ENCODE measurements at regions not wholly inside any gene's neighbourhood (a gene's known extent, or its start where the extent isn't known, plus 50 kb on each side); places are given as distances from the start of the nearest gene placed in this dataset.

DNA sequence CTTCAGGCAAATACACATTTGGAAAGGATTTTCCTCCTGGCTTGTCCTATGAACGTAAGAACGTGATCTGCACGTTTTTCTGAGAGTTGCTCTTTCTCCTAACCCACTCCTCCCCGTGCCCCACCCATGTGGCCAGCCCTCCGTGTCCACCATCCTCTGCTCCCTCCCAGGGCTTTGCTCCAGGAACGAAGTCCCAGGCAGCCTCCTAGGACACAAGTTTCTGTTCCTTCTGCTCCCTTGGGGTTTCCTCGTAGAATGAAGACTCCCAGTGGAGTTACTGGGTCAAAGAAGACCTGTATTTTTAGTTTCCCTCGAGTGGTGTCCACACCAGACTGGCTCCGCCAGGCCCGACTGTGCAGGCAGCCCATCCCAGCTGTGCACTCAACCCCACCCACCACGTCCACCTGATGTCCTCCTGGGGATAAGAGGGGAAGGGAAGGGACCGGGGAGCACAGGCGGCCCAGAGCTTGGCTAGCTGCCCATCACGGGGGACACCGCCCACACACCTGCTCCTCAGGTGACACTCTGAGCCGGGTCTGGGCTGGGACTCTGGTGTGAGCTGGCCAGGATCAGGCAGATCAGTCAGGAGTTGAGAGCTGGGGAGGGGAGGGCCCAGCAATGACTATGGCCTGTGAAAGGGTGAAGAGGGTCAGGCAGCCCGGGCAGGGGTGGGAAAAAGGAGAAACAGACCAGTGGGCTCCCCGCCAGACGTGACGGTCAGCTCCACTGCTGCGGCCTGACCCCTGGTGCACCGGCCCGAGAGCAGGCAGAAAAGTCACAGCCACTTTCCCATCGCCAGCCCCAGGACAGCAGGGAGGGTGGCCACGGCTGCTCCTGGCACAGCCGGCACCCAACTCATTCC lies 54.3 kb upstream of the PPP2R2D start:
- no peaks in the 10 kb centered on the region for H3K9me3 ChIP-seq (ENCODE audit: control insufficient read depth, insufficient read depth, low read length)
- H3K27ac ChIP-seq (ENCODE audit: low read depth, low read length), result no peak overlapping the region
- no peaks in the 10 kb centered on the region for H3K27me3 ChIP-seq (ENCODE audit: control insufficient read depth, insufficient read depth, low read length)
- no peak overlapping the region for H3K4me3 ChIP-seq (ENCODE audit: low read depth, low read length)
- no peaks in the 10 kb centered on the region for H3K36me3 ChIP-seq (ENCODE audit: control insufficient read depth, insufficient read depth, low read length)
- H3K4me1 ChIP-seq (ENCODE audit: control insufficient read depth, insufficient read depth, low read length), result no peaks in the 10 kb centered on the region
- no peak overlapping the region for H3K9ac ChIP-seq (ENCODE audit: low read depth, low read length)

GRCh38 chr10:131847241-131847783 lies 53.5 kb upstream of the PPP2R2D start:
- Histone ChIP-seq H3K9ac (ENCODE audit: low read depth, low read length) (no peak overlapping the region), H3K27me3 (ENCODE audit: control insufficient read depth, insufficient read depth, low read length) (no peaks in the 10 kb centered on the region)

DNA sequence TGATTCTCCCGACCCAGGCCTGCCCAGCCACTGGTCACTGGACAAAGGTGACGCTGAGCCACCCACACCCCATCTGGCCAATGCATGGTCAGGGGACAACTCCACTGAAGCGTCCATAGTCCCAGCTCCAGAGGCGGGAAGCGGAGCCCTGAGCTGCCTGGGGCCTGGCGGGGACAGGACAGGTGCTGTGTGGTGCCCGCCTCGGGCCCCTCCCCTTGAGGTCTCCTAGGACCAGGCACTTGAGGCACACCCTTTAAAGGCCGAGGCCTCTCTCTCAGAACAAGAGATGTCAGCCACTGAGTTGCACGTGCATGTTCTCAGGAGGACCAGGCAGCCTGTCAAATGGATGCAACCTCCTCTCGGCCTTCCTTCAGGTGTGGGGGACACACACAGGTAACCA lies 52.5 kb upstream of the PPP2R2D start:
- Histone ChIP-seq H3K27ac (ENCODE audit: low read depth, low read length) (no peak overlapping the region), H3K36me3 (ENCODE audit: control insufficient read depth, insufficient read depth, low read length) (no peaks in the 10 kb centered on the region), H3K4me3 (ENCODE audit: low read depth, low read length) (no peak overlapping the region), H3K9ac (ENCODE audit: low read depth, low read length) (no peak overlapping the region), H3K9me3 (ENCODE audit: control insufficient read depth, insufficient read depth, low read length) (no peaks in the 10 kb centered on the region), H3K27me3 (ENCODE audit: control insufficient read depth, insufficient read depth, low read length) (no peaks in the 10 kb centered on the region), H3K4me1 (ENCODE audit: control insufficient read depth, insufficient read depth, low read length) (no peaks in the 10 kb centered on the region)

More at GRCh38 chr10:131847241-131847783, 53.5 kb upstream of the PPP2R2D start:
- Histone ChIP-seq H3K9me3 (ENCODE audit: control insufficient read depth, insufficient read depth, low read length) (no peaks in the 10 kb centered on the region), H3K4me3 (ENCODE audit: low read depth, low read length) (no peak overlapping the region), H3K4me1 (ENCODE audit: control insufficient read depth, insufficient read depth, low read length) (no peaks in the 10 kb centered on the region), H3K27ac (ENCODE audit: low read depth, low read length) (no peak overlapping the region), H3K36me3 (ENCODE audit: control insufficient read depth, insufficient read depth, low read length) (no peaks in the 10 kb centered on the region)

DNA sequence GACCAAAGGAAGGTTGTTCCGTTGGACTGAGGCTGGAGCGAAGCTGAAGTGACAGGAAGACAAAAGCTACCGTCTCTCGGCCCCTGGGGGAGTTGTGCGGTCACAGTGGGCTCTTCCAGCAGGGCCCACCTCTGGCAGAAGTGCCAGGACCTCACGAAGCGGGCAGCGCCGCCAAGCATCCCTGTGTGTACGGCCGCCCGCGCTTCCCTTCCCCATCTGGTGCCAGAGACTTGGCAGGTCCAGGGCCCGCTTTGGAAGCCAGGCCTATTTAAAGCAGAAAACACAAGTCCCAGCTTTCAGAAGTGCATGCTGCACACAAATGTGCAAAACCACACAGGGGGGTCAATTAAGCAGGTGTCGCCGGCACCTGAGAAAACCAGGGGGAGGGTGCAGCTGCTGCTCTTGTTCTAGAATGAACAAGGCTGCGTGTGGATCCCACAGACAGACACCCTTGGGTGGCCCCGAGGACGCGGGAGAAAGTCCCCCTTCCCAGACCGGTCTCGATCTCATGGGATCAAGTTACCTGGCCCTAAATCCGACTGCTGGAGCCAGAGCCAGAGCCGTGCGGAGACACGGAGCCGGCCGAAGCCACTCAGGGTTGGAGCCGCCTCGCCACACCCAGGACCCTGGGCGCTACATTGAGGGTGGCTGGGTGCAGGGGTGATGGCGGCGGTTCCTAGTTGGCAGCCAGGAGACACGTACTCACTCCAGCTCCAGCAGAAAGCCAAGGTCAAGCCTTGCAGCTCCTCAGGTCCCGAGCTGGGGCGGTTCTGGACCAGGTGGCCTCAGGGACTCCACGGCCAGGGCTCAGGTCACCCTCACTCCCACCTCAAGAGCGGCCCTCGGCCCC lies 51.8 kb upstream of the PPP2R2D start:
- H3K4me1 ChIP-seq (ENCODE audit: control insufficient read depth, insufficient read depth, low read length), result no peaks in the 10 kb centered on the region

GRCh38 chr10:131849591-131850382 lies 51.0 kb upstream of the PPP2R2D start:
- H3K27me3 ChIP-seq (ENCODE audit: control insufficient read depth, insufficient read depth, low read length), result no peaks in the 10 kb centered on the region
- no peaks in the 10 kb centered on the region for H3K36me3 ChIP-seq (ENCODE audit: control insufficient read depth, insufficient read depth, low read length)
- no peak overlapping the region for H3K27ac ChIP-seq (ENCODE audit: low read depth, low read length)
- no peak overlapping the region for H3K9ac ChIP-seq (ENCODE audit: low read depth, low read length)
- H3K4me3 ChIP-seq (ENCODE audit: low read depth, low read length), result no peak overlapping the region
- H3K4me1 ChIP-seq (ENCODE audit: control insufficient read depth, insufficient read depth, low read length), result no peaks in the 10 kb centered on the region
- no peaks in the 10 kb centered on the region for H3K9me3 ChIP-seq (ENCODE audit: control insufficient read depth, insufficient read depth, low read length)

More for the DNA sequence above, 51.8 kb upstream of the PPP2R2D start:
- Histone ChIP-seq H3K9ac (ENCODE audit: low read depth, low read length) (no peak overlapping the region), H3K36me3 (ENCODE audit: control insufficient read depth, insufficient read depth, low read length) (no peaks in the 10 kb centered on the region), H3K27me3 (ENCODE audit: control insufficient read depth, insufficient read depth, low read length) (no peaks in the 10 kb centered on the region), H3K4me3 (ENCODE audit: low read depth, low read length) (no peak overlapping the region), H3K9me3 (ENCODE audit: control insufficient read depth, insufficient read depth, low read length) (no peaks in the 10 kb centered on the region), H3K27ac (ENCODE audit: low read depth, low read length) (no peak overlapping the region)

- Histone ChIP-seq H3K9me3 (ENCODE audit: control insufficient read depth, insufficient read depth, low read length) (no peaks in the 10 kb centered on the region), H3K27ac (ENCODE audit: low read depth, low read length) (no peak overlapping the region), H3K4me3 (ENCODE audit: low read depth, low read length) (no peak overlapping the region)
Observed at GRCh38 chr10:131850383-131850870, 50.4 kb upstream of the PPP2R2D start.

More at GRCh38 chr10:131850383-131850870, 50.4 kb upstream of the PPP2R2D start:
- no peaks in the 10 kb centered on the region for H3K36me3 ChIP-seq (ENCODE audit: control insufficient read depth, insufficient read depth, low read length)
- no peak overlapping the region for H3K9ac ChIP-seq (ENCODE audit: low read depth, low read length)
- no peaks in the 10 kb centered on the region for H3K4me1 ChIP-seq (ENCODE audit: control insufficient read depth, insufficient read depth, low read length)
- H3K27me3 ChIP-seq (ENCODE audit: control insufficient read depth, insufficient read depth, low read length), result no peaks in the 10 kb centered on the region
